K562 (cell line): ENCODE measurements at regions not wholly inside any gene's neighbourhood (a gene's known extent, or its start where the extent isn't known, plus 50 kb on each side); places are given as distances from the start of the nearest gene placed in this dataset.

Experiments used
- POLR3G ChIP-seq: IDR thresholded peaks from 2 replicates; pipeline ENCODE4 v1.6.1; 2011; ENCODE audit not compliant: insufficient read length, insufficient replicate concordance; ENCODE audit errors: extremely low read depth
- TF ChIP-seq, protein P1 (sequence below), 2 experiments: fragments of 450-650 bp in 1 of 2; sonication (generic) in 1 of 2; formaldehyde crosslinking in 1 of 2; IDR thresholded peaks; 2 replicates each; pipeline versions ENCODE4 v1.7.1 to v1.9.0; 2016 to 2022; ENCODE audit warnings: inconsistent platforms in 1 of 2, mild to moderate bottlenecking in 1 of 2, missing genetic modification reagents in 1 of 2

- TF ChIP-seq, protein P1, sequence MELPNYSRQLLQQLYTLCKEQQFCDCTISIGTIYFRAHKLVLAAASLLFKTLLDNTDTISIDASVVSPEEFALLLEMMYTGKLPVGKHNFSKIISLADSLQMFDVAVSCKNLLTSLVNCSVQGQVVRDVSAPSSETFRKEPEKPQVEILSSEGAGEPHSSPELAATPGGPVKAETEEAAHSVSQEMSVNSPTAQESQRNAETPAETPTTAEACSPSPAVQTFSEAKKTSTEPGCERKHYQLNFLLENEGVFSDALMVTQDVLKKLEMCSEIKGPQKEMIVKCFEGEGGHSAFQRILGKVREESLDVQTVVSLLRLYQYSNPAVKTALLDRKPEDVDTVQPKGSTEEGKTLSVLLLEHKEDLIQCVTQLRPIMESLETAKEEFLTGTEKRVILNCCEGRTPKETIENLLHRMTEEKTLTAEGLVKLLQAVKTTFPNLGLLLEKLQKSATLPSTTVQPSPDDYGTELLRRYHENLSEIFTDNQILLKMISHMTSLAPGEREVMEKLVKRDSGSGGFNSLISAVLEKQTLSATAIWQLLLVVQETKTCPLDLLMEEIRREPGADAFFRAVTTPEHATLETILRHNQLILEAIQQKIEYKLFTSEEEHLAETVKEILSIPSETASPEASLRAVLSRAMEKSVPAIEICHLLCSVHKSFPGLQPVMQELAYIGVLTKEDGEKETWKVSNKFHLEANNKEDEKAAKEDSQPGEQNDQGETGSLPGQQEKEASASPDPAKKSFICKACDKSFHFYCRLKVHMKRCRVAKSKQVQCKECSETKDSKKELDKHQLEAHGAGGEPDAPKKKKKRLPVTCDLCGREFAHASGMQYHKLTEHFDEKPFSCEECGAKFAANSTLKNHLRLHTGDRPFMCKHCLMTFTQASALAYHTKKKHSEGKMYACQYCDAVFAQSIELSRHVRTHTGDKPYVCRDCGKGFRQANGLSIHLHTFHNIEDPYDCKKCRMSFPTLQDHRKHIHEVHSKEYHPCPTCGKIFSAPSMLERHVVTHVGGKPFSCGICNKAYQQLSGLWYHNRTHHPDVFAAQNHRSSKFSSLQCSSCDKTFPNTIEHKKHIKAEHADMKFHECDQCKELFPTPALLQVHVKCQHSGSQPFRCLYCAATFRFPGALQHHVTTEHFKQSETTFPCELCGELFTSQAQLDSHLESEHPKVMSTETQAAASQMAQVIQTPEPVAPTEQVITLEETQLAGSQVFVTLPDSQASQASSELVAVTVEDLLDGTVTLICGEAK (IDR thresholded peaks at IDR 0.05), result no peak
- TF ChIP-seq, protein P1 (CRISPR knock-in tag; IDR thresholded peaks at IDR 0.05), result no peak
- no peak for TF ChIP-seq POLR3G
Measured at GRCh38 chr6:49151461-49151860, 311.6 kb downstream of the MMUT start (continued).
